Fibroblast of villous mesenchyme (primary cell): ENCODE measurements at regions not wholly inside any gene's neighbourhood (a gene's known extent, or its start where the extent isn't known, plus 50 kb on each side); places are given as distances from the start of the nearest gene placed in this dataset.

ENCODE experiments used
- DNase-seq: peaks from one replicate; pipeline ENCODE4 v3.0.0-alpha.2; 2010; ENCODE audit warnings: low read depth
- H3K4me3 ChIP-seq: 2 replicates; pipeline ENCODE4 v1.5.1; 2011; ENCODE audit warnings: low read depth, mild to moderate bottlenecking, low read length
- TF ChIP-seq, protein P1 (sequence below): IDR thresholded peaks from 2 replicates; pipeline ENCODE4 v1.5.1; 2012; ENCODE audit warnings: low read depth, mild to moderate bottlenecking, low read length; ENCODE audit not compliant: insufficient read depth

DNA sequence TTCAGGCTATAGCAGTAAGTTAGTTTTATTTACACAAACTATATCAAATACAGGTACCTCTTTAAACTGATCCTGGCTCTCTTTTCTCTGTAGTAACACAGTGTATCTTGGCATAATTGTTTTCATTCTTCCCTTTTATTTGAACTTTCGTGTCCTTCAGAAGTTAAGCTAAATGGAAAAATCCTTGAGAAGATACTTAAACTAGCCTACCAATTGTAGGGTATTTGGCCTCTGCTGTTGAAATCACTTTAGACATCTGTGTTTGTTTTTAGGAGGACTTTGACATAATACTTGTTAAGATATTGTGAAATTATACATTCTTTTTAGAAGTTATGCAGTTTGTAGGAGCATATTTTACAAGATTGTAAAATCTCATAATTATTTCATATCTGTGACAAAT, 90.3 kb upstream of the GK2 start:
- no peak overlapping the region for H3K4me3 ChIP-seq
- peak; percentile 47 for DNase-seq
- TF ChIP-seq, protein P1, sequence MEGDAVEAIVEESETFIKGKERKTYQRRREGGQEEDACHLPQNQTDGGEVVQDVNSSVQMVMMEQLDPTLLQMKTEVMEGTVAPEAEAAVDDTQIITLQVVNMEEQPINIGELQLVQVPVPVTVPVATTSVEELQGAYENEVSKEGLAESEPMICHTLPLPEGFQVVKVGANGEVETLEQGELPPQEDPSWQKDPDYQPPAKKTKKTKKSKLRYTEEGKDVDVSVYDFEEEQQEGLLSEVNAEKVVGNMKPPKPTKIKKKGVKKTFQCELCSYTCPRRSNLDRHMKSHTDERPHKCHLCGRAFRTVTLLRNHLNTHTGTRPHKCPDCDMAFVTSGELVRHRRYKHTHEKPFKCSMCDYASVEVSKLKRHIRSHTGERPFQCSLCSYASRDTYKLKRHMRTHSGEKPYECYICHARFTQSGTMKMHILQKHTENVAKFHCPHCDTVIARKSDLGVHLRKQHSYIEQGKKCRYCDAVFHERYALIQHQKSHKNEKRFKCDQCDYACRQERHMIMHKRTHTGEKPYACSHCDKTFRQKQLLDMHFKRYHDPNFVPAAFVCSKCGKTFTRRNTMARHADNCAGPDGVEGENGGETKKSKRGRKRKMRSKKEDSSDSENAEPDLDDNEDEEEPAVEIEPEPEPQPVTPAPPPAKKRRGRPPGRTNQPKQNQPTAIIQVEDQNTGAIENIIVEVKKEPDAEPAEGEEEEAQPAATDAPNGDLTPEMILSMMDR = no peak

DNA sequence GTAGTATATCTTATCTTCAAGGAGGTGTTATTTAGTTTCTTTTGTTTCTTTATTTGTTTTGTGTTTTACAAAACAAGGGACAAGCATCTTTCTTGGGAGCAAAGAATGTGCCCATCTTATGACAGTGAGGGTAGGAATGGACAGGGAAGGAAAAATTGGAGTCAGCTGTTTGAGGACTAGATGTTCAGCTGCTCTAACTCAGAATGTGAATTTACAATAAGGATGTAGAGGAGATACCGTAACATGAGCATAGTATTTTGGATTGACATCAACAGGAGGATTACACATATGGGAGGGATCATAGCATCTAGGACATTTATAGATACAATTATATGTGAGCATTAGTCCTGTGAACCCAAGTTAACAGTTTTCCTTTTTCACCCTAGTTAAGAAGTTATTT, 89.0 kb upstream of the GK2 start:
- H3K4me3 ChIP-seq = no peak overlapping the region
- TF ChIP-seq, protein P1 = no peak
- no peak for DNase-seq

DNA sequence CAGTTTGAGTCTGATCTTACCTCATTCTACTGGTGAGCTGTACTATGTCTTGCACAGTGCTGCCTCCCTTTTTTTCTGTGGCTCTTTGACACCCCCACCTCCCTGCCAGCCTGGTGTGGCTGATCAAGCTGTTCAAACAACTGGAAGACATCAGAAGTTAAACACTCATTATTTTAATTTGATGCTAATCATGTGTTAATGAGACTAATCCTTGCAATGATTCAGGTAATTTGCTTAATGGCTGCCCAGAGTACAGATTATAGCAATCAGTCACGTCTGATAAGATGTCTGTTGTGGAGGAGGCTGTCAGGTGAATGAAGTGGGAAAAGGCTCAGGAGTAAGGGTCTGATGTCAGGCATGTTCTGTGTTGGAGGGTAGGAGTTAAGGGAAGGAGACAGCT, 87.4 kb upstream of the GK2 start:
- no peak for DNase-seq
- TF ChIP-seq, protein P1 = no peak
- no peak overlapping the region for H3K4me3 ChIP-seq

DNA sequence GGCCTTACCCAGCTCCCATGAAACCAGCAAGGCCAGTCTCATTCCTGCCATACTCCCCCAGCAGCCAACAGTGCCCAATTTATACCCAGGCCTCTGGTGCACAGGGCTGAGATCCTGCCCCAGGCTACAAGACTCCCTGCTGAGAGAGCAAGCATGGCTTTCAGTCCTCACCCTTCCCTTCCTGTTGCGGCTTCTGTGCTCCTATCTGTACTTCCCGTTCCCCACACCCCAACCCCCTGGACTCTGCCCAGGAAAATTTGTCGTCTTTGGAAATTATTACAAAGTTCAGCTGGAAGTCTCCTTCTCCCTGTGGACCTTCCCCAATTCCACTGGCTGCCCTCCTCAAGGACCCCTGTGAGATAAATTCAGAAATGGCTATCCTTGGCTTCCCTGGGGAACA, 84.1 kb upstream of the GK2 start:
- H3K4me3 ChIP-seq = no peak overlapping the region
- TF ChIP-seq, protein P1 = no peak
- DNase-seq = no peak

DNA sequence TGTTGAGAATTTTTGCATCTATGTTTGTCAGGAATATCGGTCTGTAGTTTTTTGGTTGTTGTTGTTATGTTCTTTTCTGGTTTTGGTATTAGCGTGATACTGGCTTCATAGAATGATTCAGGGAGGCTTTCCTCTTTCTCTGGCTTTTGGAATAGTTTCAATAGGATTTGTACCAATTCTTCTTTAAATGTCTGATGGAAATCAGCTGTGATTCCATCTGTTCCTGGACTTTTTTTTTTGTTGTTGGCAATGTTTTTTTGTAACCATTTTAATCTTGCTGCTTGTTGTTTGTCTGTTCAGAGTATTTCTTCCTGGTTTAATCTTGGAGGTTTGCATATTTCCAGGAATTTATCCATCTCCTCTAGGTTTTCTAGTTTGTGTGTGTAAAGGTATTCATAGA, 81.5 kb upstream of the GK2 start:
- TF ChIP-seq, protein P1 = no peak
- no peak overlapping the region for H3K4me3 ChIP-seq
- no peak for DNase-seq

DNA sequence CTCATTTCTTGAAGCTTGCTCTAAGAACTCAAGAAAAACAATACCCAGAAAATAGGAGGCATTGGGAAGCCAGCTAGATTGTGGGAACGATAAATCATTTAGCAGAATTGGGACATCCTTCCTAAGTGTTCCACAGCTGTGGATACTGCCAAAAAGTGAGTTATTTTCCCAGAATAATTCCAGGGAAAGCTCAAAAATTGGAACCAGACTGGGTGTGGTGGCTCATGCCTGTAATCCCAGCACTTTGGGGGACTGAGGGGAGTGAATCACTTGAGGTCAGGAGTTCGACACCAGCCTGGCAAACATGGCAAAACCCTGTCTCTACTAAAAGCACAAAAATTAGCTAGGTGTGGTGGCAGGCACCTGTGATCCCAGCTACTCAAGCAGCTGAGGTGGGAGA, 68.2 kb upstream of the GK2 start:
- H3K4me3 ChIP-seq = no peak overlapping the region
- DNase-seq = no peak
- TF ChIP-seq, protein P1 = no peak

DNA sequence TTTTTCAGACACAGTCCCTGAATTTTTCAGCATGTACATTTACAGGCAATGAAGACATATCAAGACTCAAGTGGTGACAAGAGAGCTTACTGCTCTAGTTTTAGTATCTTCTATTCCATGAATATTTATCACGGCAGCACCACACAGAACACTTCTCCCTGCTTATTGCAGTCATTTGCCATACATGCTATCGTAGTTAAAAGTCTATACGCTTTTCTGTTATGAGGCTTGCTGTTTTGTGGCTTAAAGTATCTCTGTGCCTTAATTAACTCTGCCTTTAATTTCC, 65.4 kb upstream of the GK2 start:
- no peak for DNase-seq
- TF ChIP-seq, protein P1 = no peak

More for the DNA sequence above, 65.4 kb upstream of the GK2 start:
- H3K4me3 ChIP-seq = no peak overlapping the region
